ENCODE measurements at regions not wholly inside any gene's neighbourhood (a gene's known extent, or its start where the extent isn't known, plus 50 kb on each side); places are given as distances from the start of the nearest gene placed in this dataset.

DNA sequence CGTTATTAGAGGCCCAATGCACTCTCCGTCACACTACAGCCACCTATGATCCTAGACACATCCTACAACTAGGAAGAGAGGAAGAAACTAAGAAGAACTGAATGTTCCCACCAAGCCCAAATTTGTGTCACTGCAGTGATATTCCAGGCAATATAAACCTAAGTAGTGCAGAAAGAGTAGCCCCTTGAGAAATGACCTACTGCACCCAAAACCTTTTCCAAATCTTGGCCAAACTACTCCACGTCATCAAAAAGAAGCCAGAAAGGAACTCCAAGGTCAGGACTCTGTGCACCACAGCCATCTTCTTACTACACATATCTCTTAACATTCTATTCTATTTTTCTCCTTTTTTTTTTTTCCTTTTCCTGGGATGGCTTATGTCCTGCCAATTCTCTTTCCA lies 60.2 kb downstream of the ADAMTS1 start:
- no peak for DNase-seq

- DNase-seq = no peak
Measured at GRCh38 chr21:26783466-26784195, 61.6 kb downstream of the ADAMTS1 start.

- DNase-seq = no peak
Measured at GRCh38 chr21:26782747-26783146, 62.5 kb downstream of the ADAMTS1 start.

GRCh38 chr21:26782331-26782730 lies 62.9 kb downstream of the ADAMTS1 start:
- DNase-seq = no peak

DNA sequence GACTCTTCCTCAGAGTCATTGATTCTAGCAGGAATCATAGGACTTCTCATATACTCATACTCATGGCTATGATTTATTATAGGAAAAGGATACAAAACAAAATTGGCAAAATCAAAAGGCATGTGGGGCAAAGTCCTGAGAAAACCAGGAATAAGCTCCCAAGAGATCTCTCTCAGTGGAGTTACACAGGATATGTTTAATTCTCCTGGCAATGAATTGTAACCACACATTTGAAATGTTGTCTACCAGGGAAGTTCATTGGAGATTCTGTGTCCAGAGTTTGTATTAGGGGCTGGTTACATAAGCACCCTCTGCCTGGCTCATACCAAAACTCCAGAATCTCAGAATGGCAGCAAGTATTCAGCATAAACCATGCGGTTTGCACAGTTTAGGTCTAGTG lies 63.9 kb downstream of the ADAMTS1 start:
- no peak for DNase-seq

GRCh38 chr21:26777166-26777565 lies 68.0 kb downstream of the ADAMTS1 start:
- no peak for DNase-seq

GRCh38 chr21:26776310-26777021 lies 68.7 kb downstream of the ADAMTS1 start:
- no peak for DNase-seq

GRCh38 chr21:26773058-26773457 lies 72.2 kb downstream of the ADAMTS1 start:
- DNase-seq = no peak

- DNase-seq = no peak
Measured at GRCh38 chr21:26769613-26770188, 75.5 kb downstream of the ADAMTS1 start.

GRCh38 chr21:26766826-26767325 lies 78.3 kb downstream of the ADAMTS1 start:
- DNase-seq = no peak

- DNase-seq = no peak
Measured at GRCh38 chr21:26761174-26761915, 83.9 kb downstream of the ADAMTS1 start.

DNA sequence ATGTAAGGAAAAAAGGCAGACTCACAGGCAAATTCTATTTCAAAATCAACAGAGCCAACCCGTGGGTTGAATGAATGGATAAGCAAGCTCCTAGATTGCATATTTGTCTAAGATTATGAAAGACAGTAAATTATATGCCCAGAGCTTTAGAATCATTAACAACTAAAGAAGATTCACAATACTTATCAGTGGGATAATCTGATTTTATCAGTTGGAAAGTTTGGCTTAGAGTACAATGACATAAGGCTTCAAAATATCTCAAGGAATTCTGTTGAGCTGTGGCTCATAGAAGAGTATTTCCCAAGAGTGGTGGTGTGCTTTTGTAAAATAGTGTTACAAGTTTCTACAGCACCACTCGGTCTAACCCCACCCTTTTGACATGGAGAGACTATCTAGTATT lies 85.5 kb downstream of the ADAMTS1 start:
- no peak for DNase-seq

GRCh38 chr21:26758083-26758880 lies 86.9 kb downstream of the ADAMTS1 start:
- DNase-seq = no peak

DNA sequence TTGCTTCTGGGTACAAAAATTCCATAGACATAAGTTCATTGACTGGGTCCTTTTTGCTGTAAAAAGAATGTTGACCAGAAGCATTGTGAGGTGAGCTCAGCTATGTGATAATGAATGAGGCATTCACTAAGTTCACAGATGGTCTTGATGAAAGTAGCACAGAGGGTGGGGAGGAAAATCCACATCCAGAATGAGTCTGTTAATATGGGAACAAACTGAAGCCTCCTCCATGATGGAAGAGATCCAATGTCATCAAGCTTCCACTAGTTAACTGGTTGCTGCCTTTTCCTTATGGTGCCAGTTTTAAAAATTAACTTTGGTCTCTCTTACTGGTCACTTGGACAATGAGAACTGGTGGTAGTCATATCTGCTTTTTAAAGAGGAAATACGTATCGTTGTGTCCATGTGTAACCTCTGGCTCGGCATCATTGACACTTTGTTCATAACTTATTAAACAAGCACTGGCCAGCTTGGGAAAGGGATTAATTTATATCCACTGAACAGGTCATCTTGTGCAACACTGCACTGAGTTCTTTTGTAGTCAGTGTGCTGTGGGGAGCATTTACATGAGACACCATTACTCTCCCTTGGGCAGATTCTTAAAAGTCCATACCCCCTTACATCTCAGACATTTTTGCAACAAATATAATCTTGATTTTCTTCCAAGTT lies 88.6 kb downstream of the ADAMTS1 start:
- DNase-seq = no peak

- no peak for DNase-seq
Measured at GRCh38 chr21:26754853-26755252, 90.4 kb downstream of the ADAMTS1 start.

DNA sequence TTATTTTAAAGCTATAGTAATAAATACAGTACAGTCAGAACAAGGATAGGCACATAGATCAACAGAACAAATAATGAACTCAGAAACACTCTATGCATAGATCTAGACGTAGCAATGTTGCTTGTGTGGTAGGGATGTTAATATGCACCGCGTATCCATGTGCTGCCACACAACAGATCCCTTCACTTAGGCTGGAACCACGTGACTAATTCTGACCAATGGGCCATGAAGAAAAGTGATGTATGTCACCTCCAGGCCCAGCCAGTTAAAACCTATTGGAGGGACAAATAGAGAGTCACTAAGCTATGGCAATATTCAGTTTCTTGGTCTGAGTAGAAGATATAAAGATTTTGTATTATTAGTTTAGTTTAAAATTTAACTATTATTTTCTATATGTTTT lies 91.4 kb downstream of the ADAMTS1 start:
- no peak for DNase-seq

GRCh38 chr21:26752849-26753248 lies 92.4 kb downstream of the ADAMTS1 start:
- no peak for DNase-seq

DNA sequence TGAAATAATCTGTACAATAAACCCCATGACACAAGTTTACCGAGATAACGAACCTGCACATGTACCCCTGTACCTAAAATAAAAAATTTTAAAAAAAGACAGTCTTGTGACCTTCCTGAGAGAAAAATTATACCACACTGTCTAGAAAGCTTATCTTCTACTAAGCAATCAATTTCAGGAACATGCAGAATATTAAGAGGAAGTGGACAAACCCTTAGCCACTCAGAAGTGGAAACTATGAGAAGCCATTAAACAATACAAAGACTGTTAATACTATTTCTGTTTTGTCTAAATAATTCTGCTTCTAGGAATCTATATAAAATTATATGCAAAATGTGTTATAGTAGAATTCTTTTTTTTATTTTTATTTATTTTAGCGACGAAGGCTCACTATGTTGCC lies 93.9 kb downstream of the ADAMTS1 start:
- DNase-seq = no peak

DNA sequence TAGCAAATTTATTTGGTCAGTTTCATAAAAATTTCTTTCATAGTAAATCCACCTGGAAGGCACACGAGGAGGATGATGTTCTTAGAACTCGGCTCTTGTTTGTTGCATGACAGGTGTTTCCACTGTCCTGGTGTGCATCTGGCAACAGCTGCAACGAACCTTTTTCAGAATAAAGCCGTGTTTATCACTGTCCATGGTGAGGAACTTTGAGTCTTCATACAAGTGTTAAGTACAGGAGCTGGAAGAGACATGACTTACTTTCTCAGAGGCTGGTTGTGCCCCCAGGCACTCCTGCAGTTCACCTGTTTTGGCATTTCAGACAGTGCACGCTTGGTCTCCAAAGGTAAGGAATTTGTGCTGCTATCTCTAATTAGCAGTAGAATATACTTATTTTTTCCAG lies 97.1 kb downstream of the ADAMTS1 start:
- DNase-seq = no peak

DNA sequence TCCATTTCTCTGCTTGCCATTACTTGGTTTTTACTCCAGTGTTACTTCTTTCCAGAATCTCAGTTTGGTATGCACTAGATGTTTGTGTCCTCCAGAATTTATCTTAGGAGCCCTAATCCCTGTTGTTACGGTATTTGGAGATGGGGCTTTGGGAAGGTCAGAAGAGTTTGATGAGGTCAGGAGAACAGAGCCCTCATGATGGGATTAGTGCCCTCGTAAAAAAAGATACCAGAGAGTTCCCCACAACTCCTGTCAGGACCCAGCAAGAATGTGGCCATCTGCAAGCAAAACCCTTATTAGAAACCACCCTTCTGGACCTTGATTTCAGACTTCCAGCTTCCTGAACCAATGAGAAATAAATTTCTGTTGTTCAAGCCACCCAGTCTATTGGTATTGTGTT lies 98.0 kb downstream of the ADAMTS1 start:
- no peak for DNase-seq

GRCh38 chr21:26743524-26743923 lies 101.7 kb downstream of the ADAMTS1 start:
- DNase-seq = no peak

GRCh38 chr21:26739189-26739588 lies 106.0 kb downstream of the ADAMTS1 start:
- no peak for DNase-seq
